ENCODE measurements at regions not wholly inside any gene's neighbourhood (a gene's known extent, or its start where the extent isn't known, plus 50 kb on each side); places are given as distances from the start of the nearest gene placed in this dataset.

DNA sequence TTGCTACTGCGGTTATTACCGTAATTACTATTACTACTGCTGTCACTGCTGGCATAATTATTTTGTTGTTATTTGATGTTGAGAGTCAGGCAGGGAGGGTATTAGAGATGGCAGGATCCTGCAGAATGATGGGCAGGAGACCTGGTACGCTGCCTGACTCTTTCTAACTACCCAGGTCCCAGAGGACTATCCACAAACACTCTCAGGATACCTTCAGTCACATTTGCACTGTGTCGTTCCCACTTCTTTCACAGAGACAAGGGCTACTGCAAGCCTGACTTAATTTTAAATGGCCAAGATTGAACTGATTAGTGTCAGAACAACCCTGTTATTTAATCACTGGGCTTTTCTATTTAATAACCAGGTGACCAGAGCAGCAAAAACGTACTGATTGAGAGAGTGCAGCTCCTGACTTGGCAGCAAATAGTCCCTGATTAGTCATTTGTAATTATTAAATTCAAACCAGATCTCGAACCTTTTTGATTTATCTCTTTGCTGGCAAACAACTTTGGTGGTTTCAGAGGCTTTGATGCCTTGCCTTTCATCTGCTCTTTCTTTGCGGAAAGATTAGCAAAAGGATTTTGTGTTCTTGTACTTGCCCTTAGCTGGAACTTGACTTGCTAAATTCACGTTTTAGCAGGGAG is 88.8 kb upstream of the ARHGEF3 start:
- no peak for DNase-seq

DNA sequence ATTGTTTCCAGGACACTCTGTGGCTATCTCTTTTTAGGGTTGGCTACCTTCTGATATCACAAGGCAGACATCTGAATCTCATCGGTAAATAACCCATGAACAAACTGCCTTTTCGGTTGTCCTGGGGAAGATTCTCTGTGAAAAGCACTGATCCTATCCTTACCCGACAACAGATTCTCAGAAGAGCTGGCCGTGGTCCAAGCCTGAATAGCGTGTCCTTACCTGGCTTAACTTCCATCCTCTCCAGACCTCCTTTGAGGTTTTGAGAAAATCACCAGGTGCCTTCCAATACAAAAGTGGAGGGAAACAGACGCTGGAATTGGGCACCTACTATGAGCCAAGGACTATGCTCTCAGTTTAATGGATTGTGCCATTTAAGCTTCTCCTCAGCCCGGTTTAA is 87.4 kb upstream of the ARHGEF3 start:
- DNase-seq = no peak

DNA sequence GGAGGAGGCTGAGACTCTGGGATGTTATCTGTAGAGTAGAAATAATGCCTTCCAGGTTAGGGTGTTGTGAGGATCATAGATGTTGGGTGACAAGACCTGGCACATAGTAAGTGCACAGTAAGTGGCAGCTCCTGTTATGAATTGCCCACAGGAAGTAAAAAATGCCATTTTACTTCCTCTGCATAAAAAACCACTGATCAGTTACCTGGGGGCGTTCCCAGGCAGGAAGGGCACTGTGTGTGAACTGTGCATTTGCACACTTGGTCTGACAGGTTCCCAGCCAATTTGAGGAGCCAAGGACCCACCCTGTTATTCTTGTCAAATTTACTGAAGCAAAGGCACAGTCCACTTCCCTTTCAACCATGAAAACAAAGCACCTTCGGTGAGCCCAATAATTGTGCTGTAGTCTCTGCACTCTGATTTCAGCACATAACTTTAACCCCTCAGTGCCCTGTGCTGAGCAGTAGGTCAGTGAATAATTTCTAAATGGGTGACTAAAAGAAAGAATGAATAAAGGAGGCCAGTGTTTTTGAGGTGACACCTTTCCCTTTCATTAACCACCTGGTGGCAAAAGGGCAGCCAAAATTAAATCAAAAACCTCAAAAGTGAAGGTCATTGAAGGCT is 85.8 kb upstream of the ARHGEF3 start:
- peak; percentile 29 for DNase-seq

DNA sequence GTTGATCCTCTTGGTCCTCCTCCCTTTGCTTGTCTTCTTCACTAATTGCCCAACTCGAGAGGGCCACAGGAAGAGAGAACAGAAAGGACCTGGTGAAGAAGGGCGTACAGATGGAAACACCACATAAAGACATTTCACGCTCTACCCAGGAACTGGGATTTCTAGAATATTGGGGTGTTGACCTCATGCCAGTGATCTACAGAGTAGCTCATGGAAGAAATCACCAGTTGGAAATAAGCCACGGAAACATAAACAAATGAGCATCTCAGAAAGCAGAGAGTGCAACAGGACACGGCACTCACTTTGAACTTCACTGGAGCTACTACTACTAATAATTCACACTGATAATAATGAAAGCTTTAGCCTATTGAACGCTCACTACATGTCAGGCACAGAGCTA is 84.6 kb upstream of the ARHGEF3 start:
- no peak for DNase-seq

DNA sequence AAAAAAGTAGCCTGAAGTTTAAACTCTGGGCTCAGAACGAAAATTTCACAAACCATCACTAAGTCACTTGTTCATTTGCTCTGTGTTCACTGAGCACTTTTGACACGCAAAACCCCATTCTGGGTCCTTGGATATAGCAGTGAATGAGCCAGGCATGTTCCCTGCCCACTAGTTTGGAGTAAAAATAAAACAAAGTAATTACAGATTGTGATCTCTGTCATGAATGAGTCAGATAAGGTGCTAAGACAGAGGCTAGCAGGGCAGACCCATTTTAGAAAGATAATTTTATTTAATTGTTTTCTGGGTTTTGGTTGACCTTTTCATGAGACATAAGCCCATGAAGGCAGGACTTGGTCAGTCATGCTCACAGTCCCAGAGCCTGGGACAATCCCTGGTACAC is 84.1 kb upstream of the ARHGEF3 start:
- no peak for DNase-seq

GRCh38 chr3:56885453-56885852 is 83.7 kb upstream of the ARHGEF3 start:
- no peak for DNase-seq

- DNase-seq = no peak
Observed at GRCh38 chr3:56884387-56884786, 82.6 kb upstream of the ARHGEF3 start.

DNA sequence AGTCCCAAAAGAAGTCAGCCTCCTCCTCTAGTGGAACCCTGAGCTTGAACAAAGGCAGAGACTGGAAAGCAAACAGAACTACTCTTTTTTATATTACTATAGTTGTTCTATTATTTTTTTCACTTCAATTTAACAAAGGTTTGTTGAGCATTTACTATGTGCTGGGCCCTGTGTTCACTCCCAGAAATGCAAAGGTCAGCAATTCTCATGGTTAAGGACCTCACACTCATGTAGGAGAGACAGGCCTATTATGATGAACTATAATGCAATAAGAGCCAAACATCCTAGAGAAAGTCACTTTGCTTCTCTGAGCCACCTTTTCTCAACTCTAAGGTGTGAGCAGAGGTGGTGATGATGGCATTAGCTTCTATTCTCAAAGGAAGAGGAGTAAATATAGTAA is 82.1 kb upstream of the ARHGEF3 start:
- DNase-seq = no peak

GRCh38 chr3:56882896-56883295 is 81.1 kb upstream of the ARHGEF3 start:
- DNase-seq = no peak

DNA sequence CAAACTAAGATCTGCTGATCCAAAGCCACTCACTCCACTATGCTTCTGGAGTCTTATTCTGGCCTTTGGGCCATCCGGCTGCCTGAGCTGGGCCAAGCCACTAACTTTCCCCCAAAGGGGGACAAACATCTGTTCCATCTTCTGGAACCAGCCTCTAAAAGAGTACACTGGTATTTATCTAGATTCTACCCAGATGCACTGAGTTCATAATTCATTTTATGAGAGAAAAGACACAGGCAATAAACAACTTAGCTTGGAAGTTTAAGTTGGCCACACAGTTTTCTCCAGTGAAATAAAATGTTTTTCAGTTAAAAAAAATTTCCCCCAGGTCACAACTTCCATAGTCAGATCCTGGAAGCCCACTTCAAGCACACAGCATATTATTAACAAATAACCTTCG is 80.1 kb upstream of the ARHGEF3 start:
- DNase-seq = no peak

- no peak for DNase-seq
Observed at GRCh38 chr3:56880720-56881575, 79.2 kb upstream of the ARHGEF3 start.

GRCh38 chr3:56879436-56880215 is 77.9 kb upstream of the ARHGEF3 start:
- DNase-seq = no peak

DNA sequence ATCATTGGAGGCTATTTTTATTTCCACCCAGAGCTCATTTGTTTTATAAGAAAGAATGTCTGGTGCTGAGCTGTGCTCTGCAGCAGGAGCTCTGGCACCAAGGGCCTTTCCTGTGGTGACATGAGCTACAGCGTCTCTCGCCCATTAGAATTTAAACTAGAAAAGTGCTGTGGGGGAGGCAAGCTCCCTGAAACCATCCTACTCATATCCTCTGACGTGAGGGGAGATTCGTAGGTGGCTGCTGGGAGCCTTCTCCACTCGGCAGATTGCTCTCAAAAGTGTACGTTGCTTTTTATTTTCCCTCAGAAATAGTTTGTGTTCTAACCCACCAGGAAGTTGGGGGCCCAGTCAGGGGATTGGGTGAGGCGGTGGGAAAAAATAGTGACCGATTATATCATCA is 76.3 kb upstream of the ARHGEF3 start:
- DNase-seq = peak; percentile 62

GRCh38 chr3:56876916-56877315 is 75.2 kb upstream of the ARHGEF3 start:
- no peak for DNase-seq

DNA sequence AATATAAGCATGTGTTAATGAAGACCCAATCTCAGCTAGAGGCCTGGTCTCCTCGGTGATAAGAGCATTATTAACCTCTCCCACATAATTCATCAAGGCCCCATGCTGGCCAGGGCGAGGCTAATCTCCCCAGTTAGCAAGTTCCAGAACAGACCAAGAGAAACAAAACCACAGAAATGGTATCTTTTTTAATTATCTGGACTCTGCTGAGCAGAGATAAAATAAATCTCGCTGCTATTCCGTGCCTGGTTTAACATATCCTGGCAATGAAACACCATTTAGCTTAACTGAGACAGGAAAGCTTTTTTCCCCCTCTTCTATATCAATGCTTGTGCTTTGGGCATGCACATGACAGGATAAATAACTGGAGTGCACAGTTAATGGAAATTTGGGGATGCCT is 72.5 kb upstream of the ARHGEF3 start:
- no peak for DNase-seq

- DNase-seq = no peak
Observed at GRCh38 chr3:56870436-56870835, 68.7 kb upstream of the ARHGEF3 start.

DNA sequence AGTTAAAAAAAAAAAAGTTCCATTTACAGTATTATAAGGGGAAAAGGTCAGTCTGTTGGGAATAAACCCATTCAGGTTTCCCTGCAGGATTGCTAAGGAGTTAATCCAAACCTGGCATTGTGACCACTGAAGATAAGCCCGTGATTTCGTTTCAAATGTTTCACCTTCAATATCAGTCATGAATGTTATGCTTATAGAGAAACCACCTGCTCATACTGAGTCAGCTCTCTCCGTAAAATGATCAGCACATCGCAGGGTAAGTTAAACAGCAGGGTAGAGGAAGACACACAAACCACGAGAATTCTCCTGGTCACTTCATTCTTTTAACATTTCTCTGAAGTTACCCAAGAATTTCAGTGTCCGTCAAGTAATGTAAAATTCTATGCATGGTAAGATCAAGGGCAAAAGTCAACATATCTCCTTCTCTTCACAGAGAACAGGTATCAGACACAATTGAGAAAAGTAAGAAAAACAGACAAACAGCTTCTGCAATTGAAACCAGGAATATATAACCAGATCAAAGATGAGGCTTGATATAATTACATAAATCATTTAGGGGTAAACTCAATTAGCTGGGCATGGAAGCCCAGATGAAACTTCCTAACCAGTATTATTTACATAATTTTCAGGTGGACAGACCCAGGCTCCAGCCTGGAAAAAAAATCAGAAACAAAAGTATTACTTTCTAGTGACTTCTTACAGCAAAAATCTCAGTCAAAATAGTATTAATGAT is 67.6 kb upstream of the ARHGEF3 start:
- no peak for DNase-seq

GRCh38 chr3:56868706-56869105 is 67.0 kb upstream of the ARHGEF3 start:
- DNase-seq = no peak

DNA sequence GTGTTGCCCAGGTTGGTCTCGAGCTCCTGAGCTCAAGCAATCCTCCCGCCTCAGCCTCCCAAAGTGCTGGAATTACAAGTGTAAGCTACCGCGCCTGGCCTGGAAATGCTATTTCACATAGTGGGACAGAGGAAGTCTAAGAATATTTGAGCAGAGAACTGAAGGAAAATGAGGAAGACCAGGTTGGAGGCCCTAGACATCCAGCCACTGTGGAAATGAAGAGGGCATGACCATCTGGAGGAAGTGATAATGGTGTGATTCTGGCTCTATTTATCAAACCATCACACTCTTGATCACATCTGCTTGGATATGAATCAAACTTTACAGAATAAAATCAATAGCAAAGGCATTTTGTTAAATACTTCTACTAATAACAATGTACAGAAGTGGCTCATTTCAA is 65.9 kb upstream of the ARHGEF3 start:
- no peak for DNase-seq

DNA sequence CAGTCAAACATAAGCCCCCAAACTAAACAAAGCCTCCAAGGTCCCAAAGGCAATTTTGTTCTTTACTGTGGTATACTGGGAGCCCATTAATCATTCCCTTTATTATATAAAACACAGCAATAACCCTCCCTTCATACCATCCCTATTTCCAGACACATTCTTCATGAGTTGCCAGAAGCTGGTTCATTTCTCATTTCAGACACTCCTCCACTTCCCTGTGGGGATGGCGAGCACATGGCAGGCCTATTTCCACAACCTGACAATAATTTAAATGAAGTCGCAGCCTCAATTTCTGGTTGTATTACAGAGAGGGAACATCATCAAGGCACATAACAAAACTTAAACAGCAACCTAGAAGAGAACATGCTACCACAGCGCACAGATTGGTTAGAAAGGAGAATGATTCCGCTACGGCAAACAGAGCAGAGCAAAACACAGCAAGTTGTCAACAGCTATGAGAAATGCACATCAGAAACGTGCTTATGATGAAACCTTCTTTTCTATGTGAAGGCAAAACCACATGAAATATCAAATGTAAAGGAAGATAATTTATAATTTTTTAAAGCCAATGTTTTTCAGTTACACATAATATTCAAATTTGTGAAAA is 63.3 kb upstream of the ARHGEF3 start:
- no peak for DNase-seq

GRCh38 chr3:56864090-56864489 is 62.3 kb upstream of the ARHGEF3 start:
- peak; percentile 50 for DNase-seq
